ENCODE measurements at regions not wholly inside any gene's neighbourhood (a gene's known extent, or its start where the extent isn't known, plus 50 kb on each side); places are given as distances from the start of the nearest gene placed in this dataset.
"Not testable (repeated sequence)": the region's sequence is repeated elsewhere in the genome, so short reads cannot be mapped to it uniquely, and the experiment has no call there.

- Histone ChIP-seq H3K36me3 (ENCODE audit: insufficient read depth, low read length) (no peaks in the 10 kb centered on the region), H4K20me1 (ENCODE audit: insufficient read depth, low read length, poor library complexity, severe bottlenecking) (no peaks in the 10 kb centered on the region), H3K9me2 (replicated peaks; ENCODE audit: low read depth, low read length) (no peaks in the 10 kb centered on the region), H3K9me3 (ENCODE audit: insufficient read depth, low read depth, low read length) (no peaks in the 10 kb centered on the region), H2AFZ (ENCODE audit: low read length) (no peak overlapping the region), H3F3A (ENCODE audit: low read depth) (no peaks in the 10 kb centered on the region), H3K27me3 (ENCODE audit: insufficient read depth, low read length, poor library complexity, severe bottlenecking) (no peaks in the 10 kb centered on the region), H3K9ac (ENCODE audit: low read depth, low read length, poor library complexity, severe bottlenecking) (no peak overlapping the region), H3K79me2 (ENCODE audit: insufficient read depth, low read length) (no peaks in the 10 kb centered on the region), H3K4me3 (ENCODE audit: low read length, poor library complexity, severe bottlenecking) (no peak overlapping the region), H3K4me1 (ENCODE audit: insufficient read depth, low read length, poor library complexity, severe bottlenecking) (no peaks in the 10 kb centered on the region), H3K4me2 (ENCODE audit: low read depth, low read length, poor library complexity, severe bottlenecking) (no peak overlapping the region)
- TF ChIP-seq EZH2phosphoT487 (IDR thresholded peaks at IDR 0.05; ENCODE audit: borderline replicate concordance) = no peak
- TF ChIP-seq CTCF (conservative IDR thresholded peaks at IDR 0.05; ENCODE audit: low read length) = no peak
Measured at GRCh38 chr18:14999085-14999975, 251.4 kb downstream of the ANKRD30B start.

- H3K4me2 ChIP-seq (ENCODE audit: low read depth, low read length, poor library complexity, severe bottlenecking); H4K20me1 ChIP-seq (ENCODE audit: insufficient read depth, low read length, poor library complexity, severe bottlenecking); H3K27me3 ChIP-seq (ENCODE audit: insufficient read depth, low read length, poor library complexity, severe bottlenecking); H3K9me2 ChIP-seq (replicated peaks; ENCODE audit: low read depth, low read length); H3K36me3 ChIP-seq (ENCODE audit: insufficient read depth, low read length); H3K9me3 ChIP-seq (ENCODE audit: insufficient read depth, low read depth, low read length); H3K9ac ChIP-seq (ENCODE audit: low read depth, low read length, poor library complexity, severe bottlenecking); H3F3A ChIP-seq (ENCODE audit: low read depth); H2AFZ ChIP-seq (ENCODE audit: low read length); H3K4me3 ChIP-seq (ENCODE audit: low read length, poor library complexity, severe bottlenecking); H3K79me2 ChIP-seq (ENCODE audit: insufficient read depth, low read length); H3K4me1 ChIP-seq (ENCODE audit: insufficient read depth, low read length, poor library complexity, severe bottlenecking): not testable (repeated sequence)
Measured at GRCh38 chr18:15000119-15001037, 252.4 kb downstream of the ANKRD30B start.

- H4K20me1 ChIP-seq (ENCODE audit: insufficient read depth, low read length, poor library complexity, severe bottlenecking); H3K36me3 ChIP-seq (ENCODE audit: insufficient read depth, low read length); H3K4me3 ChIP-seq (ENCODE audit: low read length, poor library complexity, severe bottlenecking); H3K79me2 ChIP-seq (ENCODE audit: insufficient read depth, low read length); H3K4me2 ChIP-seq (ENCODE audit: low read depth, low read length, poor library complexity, severe bottlenecking); H3K9ac ChIP-seq (ENCODE audit: low read depth, low read length, poor library complexity, severe bottlenecking); H3K9me3 ChIP-seq (ENCODE audit: insufficient read depth, low read depth, low read length); H3K4me1 ChIP-seq (ENCODE audit: insufficient read depth, low read length, poor library complexity, severe bottlenecking); H2AFZ ChIP-seq (ENCODE audit: low read length); H3K9me2 ChIP-seq (replicated peaks; ENCODE audit: low read depth, low read length); H3F3A ChIP-seq (ENCODE audit: low read depth); H3K27me3 ChIP-seq (ENCODE audit: insufficient read depth, low read length, poor library complexity, severe bottlenecking): not testable (repeated sequence)
Measured at GRCh38 chr18:15001038-15001794, 253.2 kb downstream of the ANKRD30B start.

- not testable (repeated sequence) for H3K27me3 ChIP-seq (ENCODE audit: insufficient read depth, low read length, poor library complexity, severe bottlenecking); H3K9ac ChIP-seq (ENCODE audit: low read depth, low read length, poor library complexity, severe bottlenecking); H3F3A ChIP-seq (ENCODE audit: low read depth)
Measured at GRCh38 chr18:15001795-15002107, 253.8 kb downstream of the ANKRD30B start.

GRCh38 chr18:15002765-15003164, 254.8 kb downstream of the ANKRD30B start:
- H2AFZ ChIP-seq (ENCODE audit: low read length); H3K4me2 ChIP-seq (ENCODE audit: low read depth, low read length, poor library complexity, severe bottlenecking); H3K4me3 ChIP-seq (ENCODE audit: low read length, poor library complexity, severe bottlenecking); H3K36me3 ChIP-seq (ENCODE audit: insufficient read depth, low read length); H3K9ac ChIP-seq (ENCODE audit: low read depth, low read length, poor library complexity, severe bottlenecking); H3K27me3 ChIP-seq (ENCODE audit: insufficient read depth, low read length, poor library complexity, severe bottlenecking); H3K4me1 ChIP-seq (ENCODE audit: insufficient read depth, low read length, poor library complexity, severe bottlenecking); H3K9me3 ChIP-seq (ENCODE audit: insufficient read depth, low read depth, low read length); H3F3A ChIP-seq (ENCODE audit: low read depth); H3K79me2 ChIP-seq (ENCODE audit: insufficient read depth, low read length); H3K9me2 ChIP-seq (replicated peaks; ENCODE audit: low read depth, low read length); H4K20me1 ChIP-seq (ENCODE audit: insufficient read depth, low read length, poor library complexity, severe bottlenecking): not testable (repeated sequence)

More at GRCh38 chr18:15001795-15002107, 253.8 kb downstream of the ANKRD30B start:
- H3K9me3 ChIP-seq (ENCODE audit: insufficient read depth, low read depth, low read length); H3K4me1 ChIP-seq (ENCODE audit: insufficient read depth, low read length, poor library complexity, severe bottlenecking); H4K20me1 ChIP-seq (ENCODE audit: insufficient read depth, low read length, poor library complexity, severe bottlenecking); H3K79me2 ChIP-seq (ENCODE audit: insufficient read depth, low read length); H2AFZ ChIP-seq (ENCODE audit: low read length); H3K9me2 ChIP-seq (replicated peaks; ENCODE audit: low read depth, low read length); H3K4me2 ChIP-seq (ENCODE audit: low read depth, low read length, poor library complexity, severe bottlenecking); H3K36me3 ChIP-seq (ENCODE audit: insufficient read depth, low read length); H3K4me3 ChIP-seq (ENCODE audit: low read length, poor library complexity, severe bottlenecking): not testable (repeated sequence)

GRCh38 chr18:15003231-15003630, 255.3 kb downstream of the ANKRD30B start:
- H4K20me1 ChIP-seq (ENCODE audit: insufficient read depth, low read length, poor library complexity, severe bottlenecking); H3K4me2 ChIP-seq (ENCODE audit: low read depth, low read length, poor library complexity, severe bottlenecking); H3K79me2 ChIP-seq (ENCODE audit: insufficient read depth, low read length); H3K4me1 ChIP-seq (ENCODE audit: insufficient read depth, low read length, poor library complexity, severe bottlenecking); H2AFZ ChIP-seq (ENCODE audit: low read length); H3K9me2 ChIP-seq (replicated peaks; ENCODE audit: low read depth, low read length); H3K27me3 ChIP-seq (ENCODE audit: insufficient read depth, low read length, poor library complexity, severe bottlenecking); H3F3A ChIP-seq (ENCODE audit: low read depth); H3K9ac ChIP-seq (ENCODE audit: low read depth, low read length, poor library complexity, severe bottlenecking); H3K9me3 ChIP-seq (ENCODE audit: insufficient read depth, low read depth, low read length); H3K36me3 ChIP-seq (ENCODE audit: insufficient read depth, low read length); H3K4me3 ChIP-seq (ENCODE audit: low read length, poor library complexity, severe bottlenecking): not testable (repeated sequence)

Data from Loucy (cell line).